Sigmoid colon (tissue), 4 donors: ENCODE measurements at regions not wholly inside any gene's neighbourhood (a gene's known extent, or its start where the extent isn't known, plus 50 kb on each side); places are given as distances from the start of the nearest gene placed in this dataset.

Experiments used
- CTCF ChIP-seq, 4 experiments: fragments of 450-650 bp in 3 of 4; fragments of 200-600 bp in 1 of 4; IDR thresholded peaks; one replicate each; pipeline ENCODE4 v1.5.1; 2016 to 2019; ENCODE audit warnings: antibody characterized with exemption in 4 of 4, mild to moderate bottlenecking in 3 of 4, moderate library complexity in 2 of 4
- EP300 ChIP-seq, 4 donors: sonication (generic); formaldehyde crosslinking; IDR thresholded peaks; one replicate each; pipeline ENCODE4 v1.6.1; 2017; ENCODE audit warnings: antibody characterized with exemption in 4 of 4
- POLR2A ChIP-seq, 2 donors: fragments of 450-650 bp; IDR thresholded peaks; one replicate each; pipeline ENCODE4 v1.6.1; 2016; ENCODE audit warnings: antibody characterized with exemption in 2 of 2, mild to moderate bottlenecking in 2 of 2, moderate library complexity in 2 of 2
- POLR2AphosphoS5 ChIP-seq, 4 donors: sonication (generic); formaldehyde crosslinking; IDR thresholded peaks; one replicate each; pipeline ENCODE4 v1.6.1; 2017; ENCODE audit warnings: antibody characterized with exemption in 4 of 4

- no peak for TF ChIP-seq CTCF (IDR thresholded peaks at IDR 0.05)
- no peak for TF ChIP-seq POLR2AphosphoS5 (IDR thresholded peaks at IDR 0.05)
- TF ChIP-seq POLR2A (IDR thresholded peaks at IDR 0.05), result no peak
- no peak for TF ChIP-seq EP300 (IDR thresholded peaks at IDR 0.05)
Observed at GRCh38 chr20:21609981-21610380, 95.5 kb upstream of the PAX1 start.
